IPS-15b (cell line): ENCODE measurements at regions not wholly inside any gene's neighbourhood (a gene's known extent, or its start where the extent isn't known, plus 50 kb on each side); places are given as distances from the start of the nearest gene placed in this dataset.

Experiments
- H3K27me3 ChIP-seq: one replicate; pipeline ENCODE4 v1.6.1; 2013; ENCODE audit warnings: low read length; ENCODE audit not compliant: control insufficient read depth, insufficient read depth
- H3K36me3 ChIP-seq: one replicate; pipeline ENCODE4 v1.6.1; 2013; ENCODE audit warnings: low read length; ENCODE audit not compliant: control insufficient read depth, insufficient read depth
- H3K4me1 ChIP-seq: one replicate; pipeline ENCODE4 v1.6.1; 2013; ENCODE audit warnings: mild to moderate bottlenecking, low read length; ENCODE audit not compliant: control insufficient read depth, insufficient read depth
- H3K4me3 ChIP-seq: one replicate; pipeline ENCODE4 v1.5.1; 2013; ENCODE audit warnings: low read depth, low read length
- H3K9ac ChIP-seq: one replicate; pipeline ENCODE4 v1.6.1; 2013; ENCODE audit warnings: low read depth, mild to moderate bottlenecking, low read length
- H3K9me3 ChIP-seq: one replicate; pipeline ENCODE4 v1.6.1; 2013; ENCODE audit warnings: mild to moderate bottlenecking, low read length; ENCODE audit not compliant: control insufficient read depth, insufficient read depth

- Histone ChIP-seq H3K9me3 (no peaks in the 10 kb centered on the region), H3K4me3 (no peak overlapping the region), H3K9ac (no peak overlapping the region), H3K4me1 (no peaks in the 10 kb centered on the region), H3K27me3 (no peaks in the 10 kb centered on the region), H3K36me3 (no peaks in the 10 kb centered on the region)
These were observed 243.4 kb downstream of the ZNF516 start for GRCh38 chr18:76251691-76252090.

DNA sequence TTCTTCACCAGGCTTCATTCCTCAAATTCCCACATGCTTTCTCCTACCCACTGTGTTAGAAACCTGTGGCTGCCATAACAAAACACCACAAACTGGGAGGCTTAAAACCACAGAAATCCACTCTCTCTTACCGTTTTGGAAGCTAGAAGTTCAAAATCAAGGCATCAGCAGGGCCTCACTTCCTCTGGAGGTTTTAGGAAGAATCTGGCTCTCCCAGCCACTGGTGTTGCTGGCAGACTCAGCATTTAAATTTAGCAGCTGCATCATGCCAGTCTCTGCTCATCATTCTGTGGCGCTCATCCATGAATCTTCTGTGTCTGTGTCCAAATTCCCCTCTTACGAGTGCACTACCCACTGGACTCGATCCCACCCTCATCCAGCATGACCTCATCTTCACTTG is 248.5 kb downstream of the ZNF516 start:
- Histone ChIP-seq H3K9me3 (no peaks in the 10 kb centered on the region), H3K27me3 (no peaks in the 10 kb centered on the region), H3K4me1 (no peaks in the 10 kb centered on the region), H3K4me3 (no peak overlapping the region), H3K36me3 (no peaks in the 10 kb centered on the region), H3K9ac (no peak overlapping the region)

DNA sequence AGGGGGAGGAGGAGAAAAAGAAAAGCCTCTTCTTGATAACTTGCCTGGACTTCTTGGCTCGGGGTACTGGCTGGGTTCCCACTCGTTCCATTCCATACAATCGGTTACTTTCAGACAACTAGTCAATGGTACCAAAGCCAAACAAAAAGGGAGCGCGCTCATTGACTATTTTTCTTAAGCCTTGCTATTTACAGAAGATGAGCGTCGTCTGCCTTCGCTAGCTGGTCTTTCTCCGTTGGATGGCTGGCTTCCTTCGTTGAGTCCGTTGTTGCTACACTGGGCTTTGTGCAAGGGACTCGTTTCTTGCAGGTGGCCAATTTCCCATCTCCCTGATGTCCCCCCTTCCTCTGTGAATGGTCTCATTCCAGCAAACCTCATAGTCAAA is 260.4 kb downstream of the ZNF516 start:
- no peak overlapping the region for H3K9ac ChIP-seq
- H3K9me3 ChIP-seq = no peaks in the 10 kb centered on the region
- H3K4me3 ChIP-seq = no peak overlapping the region
- no peaks in the 10 kb centered on the region for H3K36me3 ChIP-seq
- no peaks in the 10 kb centered on the region for H3K27me3 ChIP-seq
- no peaks in the 10 kb centered on the region for H3K4me1 ChIP-seq

GRCh38 chr18:76233876-76234675 is 261.0 kb downstream of the ZNF516 start:
- Histone ChIP-seq H3K36me3 (no peaks in the 10 kb centered on the region), H3K27me3 (no peaks in the 10 kb centered on the region), H3K4me3 (no peak overlapping the region), H3K9ac (no peak overlapping the region), H3K9me3 (no peaks in the 10 kb centered on the region), H3K4me1 (no peaks in the 10 kb centered on the region)

DNA sequence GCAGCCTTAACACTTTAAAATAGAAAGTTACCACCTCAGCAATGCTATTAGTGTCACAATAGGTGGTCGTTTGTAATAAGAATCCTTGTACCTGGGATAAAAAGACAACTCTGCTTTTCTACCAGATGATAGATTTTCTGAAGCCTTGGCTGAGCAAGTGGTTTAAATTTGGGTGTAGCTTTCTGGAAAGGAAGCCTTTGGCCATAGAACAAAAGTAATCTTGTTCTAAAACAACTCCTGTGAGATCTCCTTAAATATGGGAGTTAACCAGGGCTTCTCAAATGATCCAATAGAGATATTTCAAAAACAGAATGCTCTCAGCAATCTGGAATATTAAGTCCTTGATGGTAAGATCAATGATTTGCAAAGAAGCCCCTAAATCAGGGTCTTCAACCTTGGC is 261.6 kb downstream of the ZNF516 start:
- no peak overlapping the region for H3K4me3 ChIP-seq
- no peak overlapping the region for H3K9ac ChIP-seq
- no peaks in the 10 kb centered on the region for H3K9me3 ChIP-seq
- no peaks in the 10 kb centered on the region for H3K4me1 ChIP-seq
- no peaks in the 10 kb centered on the region for H3K27me3 ChIP-seq
- no peaks in the 10 kb centered on the region for H3K36me3 ChIP-seq

- no peaks in the 10 kb centered on the region for H3K27me3 ChIP-seq
- H3K4me1 ChIP-seq = no peaks in the 10 kb centered on the region
- no peak overlapping the region for H3K4me3 ChIP-seq
- no peaks in the 10 kb centered on the region for H3K9me3 ChIP-seq
- no peaks in the 10 kb centered on the region for H3K36me3 ChIP-seq
- no peak overlapping the region for H3K9ac ChIP-seq
These were observed 262.3 kb downstream of the ZNF516 start for GRCh38 chr18:76232779-76233178.

DNA sequence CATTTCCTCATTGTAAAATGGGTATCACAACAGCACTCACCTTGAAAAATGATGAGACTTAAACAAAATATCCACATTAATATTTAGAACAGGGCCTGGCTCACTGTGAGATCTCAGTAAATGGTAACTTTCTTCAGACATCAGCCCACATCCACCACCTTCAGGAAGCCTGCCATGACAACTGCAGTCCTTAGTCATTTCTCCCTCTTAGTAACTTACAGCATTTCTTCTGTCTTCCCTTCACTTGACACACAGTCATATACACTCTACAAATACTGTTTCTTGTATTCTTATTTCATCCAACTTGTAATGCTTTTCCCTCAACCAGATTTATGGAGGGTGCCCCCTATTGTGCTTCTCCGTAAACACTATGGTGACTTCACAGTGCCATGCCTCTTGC is 263.0 kb downstream of the ZNF516 start:
- Histone ChIP-seq H3K9me3 (no peaks in the 10 kb centered on the region), H3K4me1 (no peaks in the 10 kb centered on the region), H3K27me3 (no peaks in the 10 kb centered on the region), H3K36me3 (no peaks in the 10 kb centered on the region), H3K9ac (no peak overlapping the region), H3K4me3 (no peak overlapping the region)

- Histone ChIP-seq H3K36me3 (no peaks in the 10 kb centered on the region), H3K9ac (no peak overlapping the region), H3K27me3 (no peaks in the 10 kb centered on the region), H3K9me3 (no peaks in the 10 kb centered on the region), H3K4me1 (no peaks in the 10 kb centered on the region), H3K4me3 (no peak overlapping the region)
These were observed 263.6 kb downstream of the ZNF516 start for GRCh38 chr18:76231402-76231801.

DNA sequence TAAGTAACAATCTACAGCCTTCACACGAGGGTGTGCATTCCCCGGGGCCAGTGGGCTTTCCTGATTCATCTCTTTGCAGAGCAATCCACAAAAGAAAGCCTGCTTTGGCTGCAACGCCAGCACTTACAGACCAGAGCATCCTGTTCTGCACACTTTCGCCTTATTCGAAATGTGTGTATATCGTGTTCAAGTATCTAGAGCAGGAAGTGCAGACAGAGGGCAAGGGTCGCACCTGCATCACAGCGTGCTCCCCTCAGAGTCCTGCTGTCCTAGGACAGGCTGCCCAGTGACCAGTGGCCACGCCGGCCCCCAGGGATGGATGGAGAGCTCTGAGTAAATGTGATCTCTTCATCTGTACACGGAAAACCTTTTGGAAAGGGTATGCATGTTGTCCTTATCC is 264.3 kb downstream of the ZNF516 start:
- H3K27me3 ChIP-seq = no peaks in the 10 kb centered on the region
- H3K4me1 ChIP-seq = no peaks in the 10 kb centered on the region
- no peak overlapping the region for H3K9ac ChIP-seq
- no peaks in the 10 kb centered on the region for H3K9me3 ChIP-seq
- no peaks in the 10 kb centered on the region for H3K36me3 ChIP-seq
- no peak overlapping the region for H3K4me3 ChIP-seq

DNA sequence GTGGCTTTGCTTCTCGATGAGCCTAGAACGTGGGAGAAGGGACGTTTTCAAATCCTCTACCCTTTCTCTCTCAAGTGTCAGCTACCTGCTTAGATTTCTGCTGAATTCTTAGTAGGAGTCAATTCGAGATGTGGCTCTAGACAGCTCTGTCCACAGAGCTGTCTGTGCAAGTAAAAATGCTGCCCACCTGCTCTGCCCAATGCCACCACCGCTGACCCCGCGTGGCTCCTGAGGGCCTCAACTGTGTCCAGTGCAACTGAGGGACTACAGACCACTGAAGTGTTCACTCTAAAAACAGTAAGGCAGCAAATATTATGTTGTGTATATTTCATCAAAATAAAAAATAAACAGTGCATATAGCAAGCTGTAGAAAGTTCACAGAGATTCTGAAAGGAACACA is 266.3 kb downstream of the ZNF516 start:
- no peaks in the 10 kb centered on the region for H3K27me3 ChIP-seq
- H3K9me3 ChIP-seq = no peaks in the 10 kb centered on the region
- no peak overlapping the region for H3K4me3 ChIP-seq
- H3K36me3 ChIP-seq = no peaks in the 10 kb centered on the region
- no peaks in the 10 kb centered on the region for H3K4me1 ChIP-seq
- no peak overlapping the region for H3K9ac ChIP-seq

DNA sequence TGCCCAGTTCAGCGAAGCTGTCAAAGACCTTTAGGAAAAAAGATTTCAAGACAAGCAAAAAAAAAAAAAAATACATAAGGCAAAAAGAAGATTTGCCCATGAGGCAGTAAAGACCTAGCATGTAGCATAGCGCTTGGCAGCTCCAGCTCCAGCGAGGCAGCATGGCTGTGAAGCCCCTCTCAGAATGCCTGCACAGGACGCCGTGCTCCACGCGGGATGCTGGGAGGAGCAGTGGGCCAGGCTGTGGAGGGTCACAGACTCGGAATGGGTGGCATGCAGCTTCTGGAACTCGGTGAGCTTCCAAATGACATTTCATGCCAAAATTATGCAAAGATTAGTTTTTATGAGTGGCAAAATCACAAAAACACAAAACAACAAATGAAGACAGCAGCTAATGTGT is 267.3 kb downstream of the ZNF516 start:
- H3K9ac ChIP-seq = no peak overlapping the region
- no peaks in the 10 kb centered on the region for H3K9me3 ChIP-seq
- no peaks in the 10 kb centered on the region for H3K4me1 ChIP-seq
- H3K4me3 ChIP-seq = no peak overlapping the region
- no peaks in the 10 kb centered on the region for H3K36me3 ChIP-seq
- no peaks in the 10 kb centered on the region for H3K27me3 ChIP-seq

DNA sequence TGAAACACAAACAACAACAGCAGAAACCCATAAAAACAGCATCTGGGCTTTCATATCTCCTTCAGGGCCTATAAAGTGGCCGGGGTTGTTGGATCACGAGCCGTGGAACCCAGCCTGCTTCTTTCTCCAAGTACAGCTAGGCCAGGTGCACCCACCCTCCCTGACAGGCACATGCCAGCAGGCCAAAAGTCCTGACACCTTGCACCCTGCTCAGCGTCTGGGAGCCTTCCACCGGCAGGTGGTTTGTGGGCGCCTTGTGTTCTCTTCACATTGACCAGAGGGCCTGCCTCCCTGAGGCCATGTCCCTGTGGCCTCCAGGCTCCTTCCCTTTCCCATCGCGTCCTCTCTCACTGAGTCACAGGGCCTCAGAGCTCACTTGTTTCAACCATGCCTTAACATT is 271.6 kb downstream of the ZNF516 start:
- H3K36me3 ChIP-seq = no peaks in the 10 kb centered on the region
- no peaks in the 10 kb centered on the region for H3K9me3 ChIP-seq
- H3K9ac ChIP-seq = no peak overlapping the region
- no peaks in the 10 kb centered on the region for H3K4me1 ChIP-seq
- H3K4me3 ChIP-seq = no peak overlapping the region
- no peaks in the 10 kb centered on the region for H3K27me3 ChIP-seq
